HepG2 (cell line): ENCODE measurements at regions not wholly inside any gene's neighbourhood (a gene's known extent, or its start where the extent isn't known, plus 50 kb on each side); places are given as distances from the start of the nearest gene placed in this dataset.
A peak's percentile ranks its signal among the peaks of the same experiment; 100 is the strongest.

ENCODE experiments used
- ATF5 ChIP-seq: sonication (generic); formaldehyde crosslinking; IDR thresholded peaks from 2 replicates; pipeline ENCODE4 v1.4.0; 2020; ENCODE audit warnings: mild to moderate bottlenecking, low read depth, missing genetic modification reagents
- ISX ChIP-seq: sonication (generic); formaldehyde crosslinking; conservative IDR thresholded peaks from 2 replicates; pipeline ENCODE4 v1.5.0; 2020; ENCODE audit warnings: missing genetic modification reagents
- KLF13 ChIP-seq: sonication (generic); formaldehyde crosslinking; IDR thresholded peaks from 2 replicates; pipeline ENCODE4 v1.4.0; 2020; ENCODE audit warnings: mild to moderate bottlenecking, missing genetic modification reagents
- PHF21A ChIP-seq: sonication (generic); formaldehyde crosslinking; IDR thresholded peaks from 2 replicates; pipeline ENCODE4 v1.5.0; 2020; ENCODE audit warnings: mild to moderate bottlenecking, missing genetic modification reagents
- RXRA ChIP-seq: sonication (generic); formaldehyde crosslinking; IDR thresholded peaks from 2 replicates; pipeline ENCODE4 v1.5.1; 2020; ENCODE audit warnings: missing genetic modification reagents
- SRSF9 ChIP-seq: fragments of 200-400 bp; formaldehyde crosslinking; IDR thresholded peaks from 2 replicates; pipeline ENCODE4 v1.6.1; 2018; ENCODE audit warnings: borderline replicate concordance, mild to moderate bottlenecking, low read depth, low read length; ENCODE audit not compliant: insufficient read depth, poor library complexity, severe bottlenecking
- SSRP1 ChIP-seq: IDR thresholded peaks from 2 replicates; pipeline ENCODE4 v1.6.1; 2016; ENCODE audit warnings: control low read depth
- TBP ChIP-seq: sonication (generic); formaldehyde crosslinking; IDR thresholded peaks from 2 replicates; pipeline ENCODE4 v1.5.0; 2020; ENCODE audit warnings: missing genetic modification reagents
- TCF7L2 ChIP-seq: IDR thresholded peaks from 2 replicates; pipeline ENCODE4 v1.6.1; 2011; ENCODE audit warnings: mild to moderate bottlenecking, low read depth, low read length, moderate library complexity
- TGIF2 ChIP-seq: IDR thresholded peaks from 2 replicates; pipeline ENCODE4 v1.6.1; 2016; ENCODE audit warnings: control low read depth, missing compliant biosample characterization
- THAP9 ChIP-seq: sonication (generic); formaldehyde crosslinking; IDR thresholded peaks from 2 replicates; pipeline ENCODE4; 2020; ENCODE audit warnings: missing genetic modification reagents, mild to moderate bottlenecking, borderline replicate concordance
- ZBTB7B ChIP-seq: sonication (generic); formaldehyde crosslinking; IDR thresholded peaks from 2 replicates; pipeline ENCODE4 v1.4.0; 2020; ENCODE audit warnings: missing genetic modification reagents
- ZEB1 ChIP-seq: IDR thresholded peaks from 2 replicates; pipeline ENCODE4 v1.6.1; 2012; ENCODE audit warnings: mild to moderate bottlenecking, low read depth, inconsistent platforms; ENCODE audit not compliant: insufficient replicate concordance
- ZFP36L1 ChIP-seq: sonication (generic); formaldehyde crosslinking; IDR thresholded peaks from 2 replicates; pipeline ENCODE4 v1.8.0; 2022; ENCODE audit warnings: mild to moderate bottlenecking, missing genetic modification reagents, moderate library complexity
- ZFX ChIP-seq: sonication (generic); formaldehyde crosslinking; IDR thresholded peaks from 2 replicates; pipeline ENCODE4 v1.4.0; 2020; ENCODE audit warnings: mild to moderate bottlenecking, low read depth, missing genetic modification reagents, moderate library complexity
- ZFY ChIP-seq: sonication (generic); formaldehyde crosslinking; IDR thresholded peaks from 2 replicates; pipeline ENCODE4 v1.4.0; 2020; ENCODE audit warnings: missing genetic modification reagents
- ZNF10 ChIP-seq: sonication (generic); formaldehyde crosslinking; IDR thresholded peaks from 2 replicates; pipeline ENCODE4 v1.4.0; 2020; ENCODE audit warnings: mild to moderate bottlenecking, low read depth, missing genetic modification reagents, borderline replicate concordance
- ZNF367 ChIP-seq: sonication (generic); formaldehyde crosslinking; IDR thresholded peaks from 2 replicates; pipeline ENCODE4 v1.4.0; 2020; ENCODE audit warnings: missing genetic modification reagents, borderline replicate concordance
- ZNF441 ChIP-seq: sonication (generic); formaldehyde crosslinking; IDR thresholded peaks from 2 replicates; pipeline ENCODE4 v1.7.0; 2021; ENCODE audit warnings: missing genetic modification reagents, borderline replicate concordance
- TF ChIP-seq, protein P1 (sequence below): sonication (generic); formaldehyde crosslinking; IDR thresholded peaks from 2 replicates; pipeline ENCODE4 v1.4.0; 2020; ENCODE audit warnings: missing genetic modification reagents, borderline replicate concordance
- TF ChIP-seq, protein P2 (sequence below): sonication (generic); formaldehyde crosslinking; IDR thresholded peaks from 2 replicates; pipeline ENCODE4 v1.8.0; 2022; ENCODE audit warnings: mild to moderate bottlenecking, missing genetic modification reagents, borderline replicate concordance

DNA sequence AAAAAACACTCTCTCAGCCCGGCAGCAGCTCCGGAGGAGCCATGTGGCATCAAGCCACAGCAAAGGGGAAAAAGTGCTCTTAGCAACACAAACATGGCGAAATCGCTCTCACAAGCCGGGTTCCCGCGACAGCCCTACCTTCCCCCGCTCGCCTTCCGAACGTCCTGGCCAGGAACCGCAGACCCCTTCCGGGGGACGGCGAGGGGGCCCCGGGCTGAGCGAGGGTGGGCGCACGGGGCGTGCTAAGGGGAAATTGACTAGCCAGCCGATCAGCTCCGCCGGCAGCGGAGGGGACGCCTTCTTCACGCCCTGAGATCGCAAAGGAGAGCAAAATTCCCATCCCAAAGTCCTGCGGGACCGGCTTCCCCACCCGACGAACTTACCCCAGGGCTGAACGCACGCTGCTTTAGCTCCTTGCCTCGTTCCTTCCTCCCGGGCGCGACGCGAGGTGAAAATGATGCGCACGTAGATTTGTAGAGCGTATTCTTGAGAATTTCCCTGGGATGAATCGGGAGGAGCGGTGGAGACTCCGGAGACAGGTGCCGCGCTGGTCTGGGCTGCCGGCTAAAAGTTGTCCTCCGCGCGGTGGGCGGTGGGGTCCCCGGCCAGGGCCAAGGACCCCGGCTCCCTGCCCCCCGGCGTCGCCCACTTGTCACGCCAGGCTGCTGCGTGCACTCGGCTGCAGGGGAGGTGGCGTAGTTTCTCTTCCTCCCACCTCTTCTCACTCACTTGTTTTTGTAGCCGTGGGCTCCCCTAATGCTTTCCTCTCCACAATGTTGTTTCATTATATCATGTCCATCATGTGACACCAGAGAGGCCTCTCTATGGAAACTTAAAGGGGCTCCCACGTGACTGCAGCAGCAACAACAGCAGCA is 220.1 kb upstream of the MKLN1 start (continued):
- peak; percentile 16; the same call in 1 of the 2 replicates for TF ChIP-seq TGIF2 (CRISPR knock-in tag)
- no peak for TF ChIP-seq PHF21A (CRISPR knock-in tag)
- no peak for TF ChIP-seq ZNF10 (CRISPR knock-in tag)
- TF ChIP-seq ZFY (CRISPR knock-in tag), result no peak; the same call in none of the 2 replicates
- no peak for TF ChIP-seq KLF13 (CRISPR knock-in tag)
- TF ChIP-seq ISX (CRISPR knock-in tag), result no peak
- no peak for TF ChIP-seq ZFP36L1
- TF ChIP-seq ATF5 (CRISPR knock-in tag), result no peak
- no peak for TF ChIP-seq ZEB1
- TF ChIP-seq, protein P1, sequence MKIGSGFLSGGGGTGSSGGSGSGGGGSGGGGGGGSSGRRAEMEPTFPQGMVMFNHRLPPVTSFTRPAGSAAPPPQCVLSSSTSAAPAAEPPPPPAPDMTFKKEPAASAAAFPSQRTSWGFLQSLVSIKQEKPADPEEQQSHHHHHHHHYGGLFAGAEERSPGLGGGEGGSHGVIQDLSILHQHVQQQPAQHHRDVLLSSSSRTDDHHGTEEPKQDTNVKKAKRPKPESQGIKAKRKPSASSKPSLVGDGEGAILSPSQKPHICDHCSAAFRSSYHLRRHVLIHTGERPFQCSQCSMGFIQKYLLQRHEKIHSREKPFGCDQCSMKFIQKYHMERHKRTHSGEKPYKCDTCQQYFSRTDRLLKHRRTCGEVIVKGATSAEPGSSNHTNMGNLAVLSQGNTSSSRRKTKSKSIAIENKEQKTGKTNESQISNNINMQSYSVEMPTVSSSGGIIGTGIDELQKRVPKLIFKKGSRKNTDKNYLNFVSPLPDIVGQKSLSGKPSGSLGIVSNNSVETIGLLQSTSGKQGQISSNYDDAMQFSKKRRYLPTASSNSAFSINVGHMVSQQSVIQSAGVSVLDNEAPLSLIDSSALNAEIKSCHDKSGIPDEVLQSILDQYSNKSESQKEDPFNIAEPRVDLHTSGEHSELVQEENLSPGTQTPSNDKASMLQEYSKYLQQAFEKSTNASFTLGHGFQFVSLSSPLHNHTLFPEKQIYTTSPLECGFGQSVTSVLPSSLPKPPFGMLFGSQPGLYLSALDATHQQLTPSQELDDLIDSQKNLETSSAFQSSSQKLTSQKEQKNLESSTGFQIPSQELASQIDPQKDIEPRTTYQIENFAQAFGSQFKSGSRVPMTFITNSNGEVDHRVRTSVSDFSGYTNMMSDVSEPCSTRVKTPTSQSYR (CRISPR knock-in tag), result no peak; the same call in 1 of the 2 replicates
- no peak for TF ChIP-seq ZNF441 (CRISPR knock-in tag)
- TF ChIP-seq SSRP1 (CRISPR knock-in tag), result no peak
- TF ChIP-seq SRSF9, result no peak
- no peak for TF ChIP-seq TBP (CRISPR knock-in tag)
- TF ChIP-seq ZBTB7B (CRISPR knock-in tag), result peak; percentile 43
- no peak for TF ChIP-seq RXRA (CRISPR knock-in tag)
- peak; percentile 59; the same call in 1 of the 2 replicates for TF ChIP-seq ZNF367
- peak; percentile 26; the same call in 1 of the 2 replicates for TF ChIP-seq ZFX (CRISPR knock-in tag)
- TF ChIP-seq, protein P2, sequence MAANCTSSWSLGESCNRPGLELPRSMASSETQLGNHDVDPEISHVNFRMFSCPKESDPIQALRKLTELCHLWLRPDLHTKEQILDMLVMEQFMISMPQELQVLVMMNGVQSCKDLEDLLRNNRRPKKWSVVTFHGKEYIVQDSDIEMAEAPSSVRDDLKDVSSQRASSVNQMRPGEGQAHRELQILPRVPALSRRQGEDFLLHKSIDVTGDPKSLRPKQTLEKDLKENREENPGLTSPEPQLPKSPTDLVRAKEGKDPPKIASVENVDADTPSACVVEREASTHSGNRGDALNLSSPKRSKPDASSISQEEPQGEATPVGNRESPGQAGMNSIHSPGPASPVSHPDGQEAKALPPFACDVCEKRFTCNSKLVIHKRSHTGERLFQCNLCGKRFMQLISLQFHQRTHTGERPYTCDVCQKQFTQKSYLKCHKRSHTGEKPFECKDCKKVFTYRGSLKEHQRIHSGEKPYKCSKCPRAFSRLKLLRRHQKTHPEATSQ, result no peak
- no peak for TF ChIP-seq TCF7L2
- no peak for TF ChIP-seq THAP9 (CRISPR knock-in tag)
